ENCODE measurements at regions not wholly inside any gene's neighbourhood (a gene's known extent, or its start where the extent isn't known, plus 50 kb on each side); places are given as distances from the start of the nearest gene placed in this dataset.

GRCh38 chr4:57211131-57211530 is 100.9 kb upstream of the IGFBP7 start:
- TF ChIP-seq CTCF (IDR thresholded peaks at IDR 0.05; ENCODE audit: extremely low read depth in 1 of 2, insufficient read depth in 1 of 2, low read depth in 1 of 2, low read length in 2 of 2) (no peak), FOS (IDR thresholded peaks at IDR 0.05; ENCODE audit: borderline replicate concordance, insufficient read depth, low read length) (no peak), POLR2AphosphoS5 (IDR thresholded peaks at IDR 0.05; ENCODE audit: insufficient read depth, low read depth, low read length) (no peak), EZH2 (IDR thresholded peaks at IDR 0.05; ENCODE audit: borderline replicate concordance, low read depth, low read length, severe bottlenecking) (no peak), MAX (IDR thresholded peaks at IDR 0.05; ENCODE audit: insufficient read depth, insufficient read length) (no peak), POLR2A (IDR thresholded peaks at IDR 0.05; ENCODE audit: low read depth, low read length) (no peak), JUN (IDR thresholded peaks at IDR 0.05; ENCODE audit: borderline replicate concordance, insufficient read depth, insufficient read length, low read depth) (no peak), MYC (IDR thresholded peaks at IDR 0.05; ENCODE audit: low read depth, low read length) (no peak)

All from endothelial cell of umbilical vein (primary cell).